ENCODE measurements at regions not wholly inside any gene's neighbourhood (a gene's known extent, or its start where the extent isn't known, plus 50 kb on each side); places are given as distances from the start of the nearest gene placed in this dataset.
"Not testable (repeated sequence)": the region's sequence is repeated elsewhere in the genome, so short reads cannot be mapped to it uniquely, and the experiment has no call there.

- Histone ChIP-seq H3K4me3 (no peak overlapping the region), H3K27me3 (no peaks in the 10 kb centered on the region), H3K27ac (no peak overlapping the region), H3K36me3 (no peaks in the 10 kb centered on the region), H3K9me3 (no peaks in the 10 kb centered on the region), H3K4me1 (no peaks in the 10 kb centered on the region)
- intact Hi-C loops (cut with DNase I): no loop called here
- no peak for DNase-seq
- ATAC-seq: no peak
- TF ChIP-seq CTCF (IDR thresholded peaks at IDR 0.05): no peak
Measured at GRCh38 chr4:173609158-173609557, 79.1 kb upstream of the HAND2 start.

- H3K4me1 ChIP-seq; H3K9me3 ChIP-seq; H3K27ac ChIP-seq; ATAC-seq; DNase-seq; intact Hi-C loops (cut with DNase I); H3K27me3 ChIP-seq; H3K36me3 ChIP-seq; H3K4me3 ChIP-seq: not testable (repeated sequence)
Measured at GRCh38 chr4:173608632-173609031, 78.6 kb upstream of the HAND2 start.

GRCh38 chr4:173591760-173592159 lies 61.7 kb upstream of the HAND2 start:
- no peaks in the 10 kb centered on the region for H3K36me3 ChIP-seq
- H3K27me3 ChIP-seq: peaks cover 4% of the 10 kb centered on the region
- no peak overlapping the region for H3K27ac ChIP-seq
- intact Hi-C loops (cut with DNase I): no loop called here
- ATAC-seq: no peak
- no peak for TF ChIP-seq CTCF (IDR thresholded peaks at IDR 0.05)
- no peaks in the 10 kb centered on the region for H3K4me1 ChIP-seq
- H3K4me3 ChIP-seq: no peak overlapping the region
- no peak for DNase-seq
- H3K9me3 ChIP-seq: no peaks in the 10 kb centered on the region

GRCh38 chr4:173590697-173591096 lies 60.7 kb upstream of the HAND2 start:
- ATAC-seq (no peak), DNase-seq (no peak)

GRCh38 chr4:173585876-173586572 lies 56.0 kb upstream of the HAND2 start:
- H3K27ac ChIP-seq: no peak overlapping the region
- H3K4me1 ChIP-seq: no peaks in the 10 kb centered on the region
- no peak for TF ChIP-seq CTCF (IDR thresholded peaks at IDR 0.05)
- H3K36me3 ChIP-seq: no peaks in the 10 kb centered on the region
- ATAC-seq (no peak), DNase-seq (no peak)
- H3K9me3 ChIP-seq: no peaks in the 10 kb centered on the region
- no peak overlapping the region for H3K4me3 ChIP-seq
- intact Hi-C loops (cut with DNase I): no loop called here
- peaks cover 4% of the 10 kb centered on the region for H3K27me3 ChIP-seq

More at GRCh38 chr4:173590697-173591096, 60.7 kb upstream of the HAND2 start:
- no peak overlapping the region for H3K4me3 ChIP-seq
- no peaks in the 10 kb centered on the region for H3K9me3 ChIP-seq
- no peaks in the 10 kb centered on the region for H3K4me1 ChIP-seq
- no peaks in the 10 kb centered on the region for H3K36me3 ChIP-seq
- intact Hi-C loops (cut with DNase I): no loop called here
- H3K27me3 ChIP-seq: peaks cover 4% of the 10 kb centered on the region
- H3K27ac ChIP-seq: no peak overlapping the region
- no peak for TF ChIP-seq CTCF (IDR thresholded peaks at IDR 0.05)

GRCh38 chr4:173584506-173584905 lies 54.5 kb upstream of the HAND2 start:
- intact Hi-C loops (cut with DNase I): no loop called here
- Histone ChIP-seq H3K27ac (no peak overlapping the region), H3K4me1 (no peaks in the 10 kb centered on the region), H3K4me3 (no peak overlapping the region), H3K9me3 (no peaks in the 10 kb centered on the region), H3K27me3 (peaks cover 4% of the 10 kb centered on the region), H3K36me3 (no peaks in the 10 kb centered on the region)
- DNase-seq: no peak
- no peak for TF ChIP-seq CTCF (IDR thresholded peaks at IDR 0.05)
- ATAC-seq: no peak
